ENCODE measurements at regions not wholly inside any gene's neighbourhood (a gene's known extent, or its start where the extent isn't known, plus 50 kb on each side); places are given as distances from the start of the nearest gene placed in this dataset.

DNA sequence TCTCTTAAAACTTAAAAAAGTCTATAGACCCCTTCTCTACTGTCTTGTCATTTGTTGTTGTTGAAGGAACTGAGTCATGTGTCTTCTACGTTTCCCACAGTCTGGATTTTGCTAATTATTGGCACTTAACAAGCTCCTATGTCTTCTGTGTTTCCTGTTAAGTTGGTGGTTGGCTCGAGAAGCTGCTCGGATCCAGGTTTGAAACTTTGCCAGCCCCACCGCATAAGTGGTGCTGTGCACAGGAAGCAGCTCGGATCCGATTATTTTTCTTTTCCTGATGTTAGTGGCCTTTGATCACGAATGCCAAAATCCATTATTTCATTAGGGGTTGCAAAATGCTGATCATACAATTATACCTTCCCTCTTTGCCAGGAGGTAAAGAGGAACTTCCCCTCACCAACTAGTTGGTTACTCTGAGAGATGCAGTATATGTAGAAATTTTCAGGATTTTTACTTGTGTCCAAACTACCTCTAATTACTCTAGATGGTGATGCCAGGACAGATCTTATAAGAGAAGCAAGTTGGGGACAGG is 186.5 kb downstream of the NSG2 start:
- no peak for DNase-seq (ENCODE audit: insufficient read length, low spot score)
- FAIRE-seq = no peak
- TF ChIP-seq, protein P1, sequence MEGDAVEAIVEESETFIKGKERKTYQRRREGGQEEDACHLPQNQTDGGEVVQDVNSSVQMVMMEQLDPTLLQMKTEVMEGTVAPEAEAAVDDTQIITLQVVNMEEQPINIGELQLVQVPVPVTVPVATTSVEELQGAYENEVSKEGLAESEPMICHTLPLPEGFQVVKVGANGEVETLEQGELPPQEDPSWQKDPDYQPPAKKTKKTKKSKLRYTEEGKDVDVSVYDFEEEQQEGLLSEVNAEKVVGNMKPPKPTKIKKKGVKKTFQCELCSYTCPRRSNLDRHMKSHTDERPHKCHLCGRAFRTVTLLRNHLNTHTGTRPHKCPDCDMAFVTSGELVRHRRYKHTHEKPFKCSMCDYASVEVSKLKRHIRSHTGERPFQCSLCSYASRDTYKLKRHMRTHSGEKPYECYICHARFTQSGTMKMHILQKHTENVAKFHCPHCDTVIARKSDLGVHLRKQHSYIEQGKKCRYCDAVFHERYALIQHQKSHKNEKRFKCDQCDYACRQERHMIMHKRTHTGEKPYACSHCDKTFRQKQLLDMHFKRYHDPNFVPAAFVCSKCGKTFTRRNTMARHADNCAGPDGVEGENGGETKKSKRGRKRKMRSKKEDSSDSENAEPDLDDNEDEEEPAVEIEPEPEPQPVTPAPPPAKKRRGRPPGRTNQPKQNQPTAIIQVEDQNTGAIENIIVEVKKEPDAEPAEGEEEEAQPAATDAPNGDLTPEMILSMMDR (IDR thresholded peaks at IDR 0.05; ENCODE audit: insufficient read depth, missing control alignments) = no peak

DNA sequence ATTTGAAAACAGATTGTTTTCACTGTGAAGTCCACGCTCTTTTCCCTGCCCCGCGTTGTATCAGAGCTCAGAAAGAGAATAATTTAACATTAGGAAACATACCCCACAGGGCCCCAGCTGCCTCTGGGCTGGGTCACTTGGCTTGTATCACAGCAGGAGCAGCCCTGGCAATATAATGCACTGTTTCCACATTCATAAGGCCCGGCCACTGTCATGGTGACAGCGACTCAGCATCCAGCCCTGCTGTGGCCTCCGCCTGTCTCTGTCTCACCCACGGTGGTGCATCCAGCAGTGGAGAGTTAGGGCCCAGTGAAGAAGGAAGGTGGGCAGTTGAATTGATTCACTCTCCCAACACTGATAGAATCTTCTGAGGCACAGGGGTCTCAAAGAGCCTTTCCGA is 188.9 kb downstream of the NSG2 start:
- no peak for DNase-seq (ENCODE audit: insufficient read length, low spot score)
- FAIRE-seq = no peak
- TF ChIP-seq, protein P1 (IDR thresholded peaks at IDR 0.05; ENCODE audit: insufficient read depth, missing control alignments) = no peak

DNA sequence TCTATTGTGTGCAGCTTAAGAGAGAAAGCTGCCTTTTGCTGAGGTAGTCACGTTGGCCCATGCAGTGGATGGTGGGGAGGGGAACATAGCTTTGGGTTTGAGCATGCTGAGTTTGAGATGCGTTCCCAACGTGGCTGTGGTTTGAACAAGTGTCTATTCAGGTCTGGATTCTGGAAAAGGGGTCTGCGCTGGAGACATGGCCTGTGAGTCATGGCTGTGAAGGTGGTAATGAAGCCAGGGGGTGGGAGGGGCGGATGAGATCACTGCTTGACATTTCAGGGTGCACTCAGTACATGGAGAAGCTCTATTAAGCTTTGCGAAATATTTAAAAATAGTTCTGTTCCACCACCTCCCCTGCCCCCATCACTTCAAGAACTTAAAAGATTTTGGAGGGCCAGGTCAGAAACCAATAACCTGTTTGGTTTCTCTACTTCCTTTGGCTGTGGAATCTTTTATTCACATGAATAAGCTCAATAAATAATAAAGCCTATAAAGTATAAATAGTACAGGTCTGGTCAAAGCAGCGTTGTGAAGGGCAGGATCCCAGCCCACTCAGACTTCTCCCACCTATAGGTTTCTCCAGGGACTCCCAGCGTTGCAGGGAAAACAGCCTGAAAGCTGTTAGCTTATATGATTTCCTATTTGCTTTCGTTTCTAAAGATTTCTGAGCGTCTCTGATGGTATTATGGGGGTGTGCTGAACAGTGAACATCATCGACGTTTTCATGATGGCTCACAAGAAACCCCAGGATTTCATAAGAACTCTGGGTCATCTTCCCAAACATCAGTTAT is 189.9 kb downstream of the NSG2 start:
- FAIRE-seq (no peak), DNase-seq (ENCODE audit: insufficient read length, low spot score) (no peak)
- TF ChIP-seq, protein P1 (IDR thresholded peaks at IDR 0.05; ENCODE audit: insufficient read depth, missing control alignments) = no peak

DNA sequence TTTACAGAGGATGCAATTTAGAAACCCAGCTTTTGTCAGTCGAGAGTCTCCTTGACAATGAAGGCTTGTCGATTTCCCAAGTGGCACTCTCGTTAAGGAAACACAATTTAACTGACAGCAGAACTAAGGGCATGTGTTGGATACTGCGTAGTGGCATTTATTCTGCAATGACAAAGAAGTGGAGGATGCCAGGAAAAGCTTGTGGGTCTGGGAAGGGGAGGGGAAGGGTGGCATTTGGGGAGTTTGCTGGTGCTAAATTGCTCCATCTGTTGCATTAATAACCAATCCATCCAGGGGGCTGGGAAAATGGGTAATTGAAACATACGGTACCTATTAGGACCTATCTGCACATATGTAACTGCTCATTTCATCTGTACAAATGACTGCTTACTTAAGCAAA is 190.6 kb downstream of the NSG2 start:
- DNase-seq (ENCODE audit: insufficient read length, low spot score) = no peak
- TF ChIP-seq, protein P1 (IDR thresholded peaks at IDR 0.05; ENCODE audit: insufficient read depth, missing control alignments) = no peak
- no peak for FAIRE-seq

DNA sequence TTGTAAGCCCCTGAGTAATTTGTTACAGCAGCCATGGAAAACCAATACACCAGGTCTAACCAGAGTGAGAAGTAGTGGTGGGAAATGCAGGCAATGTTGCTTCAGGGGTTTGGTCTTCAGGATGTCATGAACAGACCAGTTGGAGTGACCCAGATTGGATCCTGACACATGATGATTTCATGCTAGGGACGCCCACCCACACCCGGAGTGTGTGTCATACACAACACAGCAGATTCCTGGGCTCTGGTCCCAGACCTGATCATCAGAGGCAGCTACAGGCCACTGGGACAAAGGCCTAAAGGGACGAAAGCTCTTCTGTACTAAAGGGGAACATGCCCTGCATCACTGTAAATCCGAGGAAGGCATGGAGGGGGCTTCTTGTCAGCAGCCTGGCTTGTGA is 194.2 kb downstream of the NSG2 start:
- DNase-seq (ENCODE audit: insufficient read length, low spot score) (no peak), FAIRE-seq (no peak)

DNA sequence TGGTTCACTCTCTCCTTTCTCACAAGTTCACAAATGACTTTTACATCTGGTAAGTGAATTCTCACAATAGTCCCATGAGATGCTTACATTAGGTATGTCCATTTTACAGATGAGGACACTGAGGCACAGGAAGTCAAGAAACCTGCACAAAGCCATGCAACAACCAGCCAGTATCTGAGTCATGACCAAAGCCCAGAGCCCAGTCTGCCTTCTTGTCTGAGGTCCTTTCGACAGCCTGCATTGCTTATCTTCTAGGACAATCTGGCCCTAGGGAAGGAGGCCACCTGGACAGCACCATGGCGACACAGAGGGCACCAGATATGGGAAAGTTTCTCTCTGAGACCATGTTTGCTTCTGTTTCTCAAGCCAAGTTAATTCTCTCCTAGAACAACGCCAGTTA is 197.1 kb downstream of the NSG2 start:
- DNase-seq (ENCODE audit: insufficient read length, low spot score) = no peak
- TF ChIP-seq, protein P1 (IDR thresholded peaks at IDR 0.05; ENCODE audit: insufficient read depth, missing control alignments) = no peak
- no peak for FAIRE-seq

More for the DNA sequence above, 194.2 kb downstream of the NSG2 start:
- TF ChIP-seq, protein P1 (IDR thresholded peaks at IDR 0.05; ENCODE audit: insufficient read depth, missing control alignments) = no peak

DNA sequence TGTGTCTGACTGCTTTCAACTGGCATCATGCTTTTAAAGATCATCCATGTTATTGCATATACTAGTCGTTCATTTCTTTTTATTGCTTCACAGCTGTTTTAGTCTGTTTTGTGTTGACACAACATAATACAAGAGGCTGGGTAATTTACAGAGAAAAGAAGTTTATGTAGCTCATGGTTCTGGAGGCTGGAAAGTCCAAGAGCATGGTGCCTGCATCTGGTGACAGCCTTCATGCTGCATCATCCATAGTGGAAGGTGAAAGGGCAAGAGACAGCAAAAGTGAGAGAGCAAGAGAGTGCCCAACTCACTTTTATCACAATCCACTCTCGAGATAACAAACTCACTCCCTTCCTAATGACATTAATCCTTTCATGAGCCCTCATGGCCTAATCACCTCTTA is 198.4 kb downstream of the NSG2 start:
- DNase-seq (ENCODE audit: insufficient read length, low spot score) (no peak), FAIRE-seq (no peak)
- TF ChIP-seq, protein P1 (IDR thresholded peaks at IDR 0.05; ENCODE audit: insufficient read depth, missing control alignments) = no peak

All from D721Med (cell line).